GM06990 (cell line): ENCODE measurements at regions not wholly inside any gene's neighbourhood (a gene's known extent, or its start where the extent isn't known, plus 50 kb on each side); places are given as distances from the start of the nearest gene placed in this dataset.

Source experiments
- DNase-seq: peaks from one replicate; pipeline ENCODE4 v3.0.0-alpha.2; 2011; ENCODE audit not compliant: insufficient read length; ENCODE audit errors: extremely low read depth
- H3K27me3 ChIP-seq: replicated peaks from 2 replicates; pipeline ENCODE4 v1.6.0; 2011; ENCODE audit warnings: low read length; ENCODE audit not compliant: control insufficient read depth, insufficient read depth
- H3K36me3 ChIP-seq: 2 replicates; pipeline ENCODE4 v1.5.1; 2011; ENCODE audit warnings: low read length; ENCODE audit not compliant: control insufficient read depth, insufficient read depth
- H3K4me3 ChIP-seq: replicated peaks from 2 replicates; pipeline ENCODE4 v1.5.1; 2011; ENCODE audit warnings: low read depth, mild to moderate bottlenecking, control low read depth, low read length
- TF ChIP-seq, protein P1 (sequence below): IDR thresholded peaks from 2 replicates; pipeline ENCODE4 v1.5.1; 2011; ENCODE audit warnings: low read length, control low read depth, mild to moderate bottlenecking, inconsistent platforms; ENCODE audit not compliant: insufficient read depth, poor library complexity, severe bottlenecking

DNA sequence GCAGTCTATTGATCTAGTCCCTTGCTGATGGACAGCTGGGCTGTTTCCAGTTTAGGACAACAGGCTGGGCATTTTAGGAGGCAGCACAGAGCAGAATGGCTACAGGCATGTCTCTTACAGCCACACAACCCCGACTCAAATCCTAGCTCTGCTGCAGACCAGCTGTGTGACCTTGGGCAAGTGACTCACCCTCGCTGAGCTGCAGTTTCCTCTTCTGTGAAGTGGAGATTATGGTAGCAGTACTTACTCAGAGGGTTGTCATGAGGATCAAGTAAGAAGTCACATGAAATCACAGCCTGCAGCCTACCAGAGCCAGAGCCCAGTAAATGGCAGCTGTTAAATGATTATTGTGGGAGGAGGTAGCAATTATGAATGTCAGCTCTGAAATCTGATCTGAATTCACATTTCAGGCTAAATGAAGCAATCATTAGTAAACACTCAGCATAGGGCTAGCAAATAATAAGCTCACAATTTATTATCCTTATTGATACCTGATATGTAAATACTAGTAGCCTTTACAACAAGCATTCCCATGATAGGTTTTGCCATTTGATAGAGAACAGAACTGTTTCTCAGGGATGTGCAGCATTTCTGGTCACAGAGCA, 58.9 kb downstream of the MYEOV start:
- TF ChIP-seq, protein P1, sequence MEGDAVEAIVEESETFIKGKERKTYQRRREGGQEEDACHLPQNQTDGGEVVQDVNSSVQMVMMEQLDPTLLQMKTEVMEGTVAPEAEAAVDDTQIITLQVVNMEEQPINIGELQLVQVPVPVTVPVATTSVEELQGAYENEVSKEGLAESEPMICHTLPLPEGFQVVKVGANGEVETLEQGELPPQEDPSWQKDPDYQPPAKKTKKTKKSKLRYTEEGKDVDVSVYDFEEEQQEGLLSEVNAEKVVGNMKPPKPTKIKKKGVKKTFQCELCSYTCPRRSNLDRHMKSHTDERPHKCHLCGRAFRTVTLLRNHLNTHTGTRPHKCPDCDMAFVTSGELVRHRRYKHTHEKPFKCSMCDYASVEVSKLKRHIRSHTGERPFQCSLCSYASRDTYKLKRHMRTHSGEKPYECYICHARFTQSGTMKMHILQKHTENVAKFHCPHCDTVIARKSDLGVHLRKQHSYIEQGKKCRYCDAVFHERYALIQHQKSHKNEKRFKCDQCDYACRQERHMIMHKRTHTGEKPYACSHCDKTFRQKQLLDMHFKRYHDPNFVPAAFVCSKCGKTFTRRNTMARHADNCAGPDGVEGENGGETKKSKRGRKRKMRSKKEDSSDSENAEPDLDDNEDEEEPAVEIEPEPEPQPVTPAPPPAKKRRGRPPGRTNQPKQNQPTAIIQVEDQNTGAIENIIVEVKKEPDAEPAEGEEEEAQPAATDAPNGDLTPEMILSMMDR = no peak
- no peaks in the 10 kb centered on the region for H3K36me3 ChIP-seq
- H3K4me3 ChIP-seq = no peak overlapping the region
- H3K27me3 ChIP-seq = no peaks in the 10 kb centered on the region; the same call in 1 of the 2 replicates
- DNase-seq = no peak

DNA sequence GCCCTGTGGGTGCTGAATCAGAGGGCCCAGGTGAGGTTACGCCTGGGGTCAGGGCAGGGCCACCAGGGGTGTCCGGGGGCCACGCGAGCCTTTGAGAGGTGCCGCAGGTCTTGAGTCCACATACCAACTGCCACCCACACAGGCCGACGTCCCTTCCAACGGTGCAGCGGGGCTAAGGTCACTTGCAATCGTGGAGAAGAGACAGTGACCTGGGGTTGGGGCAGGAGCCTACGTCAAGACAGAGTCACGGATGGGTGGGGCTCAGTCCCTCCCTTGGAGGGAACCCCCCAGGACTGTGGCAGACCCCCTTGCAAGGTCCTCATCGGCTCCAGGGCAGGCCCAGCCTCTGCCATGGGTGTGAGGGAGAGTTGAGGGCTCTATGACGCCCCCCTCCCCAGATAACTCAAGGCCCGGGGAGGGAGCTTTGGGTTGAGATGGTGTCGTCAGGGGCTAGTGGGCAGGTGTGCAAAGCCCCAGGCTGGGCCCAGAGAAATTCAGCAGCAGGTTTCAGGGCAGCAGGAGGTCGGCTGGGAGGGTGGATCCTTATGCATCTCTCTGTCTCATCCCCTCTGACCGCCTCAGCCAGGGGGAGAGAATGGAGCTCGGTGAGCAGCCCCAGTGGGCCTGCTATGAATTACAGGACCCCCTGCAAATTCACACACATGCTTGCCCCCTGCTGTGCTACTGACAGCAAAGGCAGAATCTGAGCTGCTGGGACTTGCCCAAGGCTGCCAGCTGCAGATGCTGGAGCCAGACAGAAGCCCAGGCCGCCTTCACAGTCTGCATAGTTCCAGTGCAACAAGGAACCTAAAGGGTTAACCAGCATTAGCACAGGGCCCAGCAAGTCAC, 60.0 kb downstream of the MYEOV start:
- TF ChIP-seq, protein P1 = no peak
- Histone ChIP-seq H3K36me3 (no peaks in the 10 kb centered on the region), H3K4me3 (no peak overlapping the region), H3K27me3 (no peaks in the 10 kb centered on the region; the same call in 1 of the 2 replicates)
- no peak for DNase-seq

DNA sequence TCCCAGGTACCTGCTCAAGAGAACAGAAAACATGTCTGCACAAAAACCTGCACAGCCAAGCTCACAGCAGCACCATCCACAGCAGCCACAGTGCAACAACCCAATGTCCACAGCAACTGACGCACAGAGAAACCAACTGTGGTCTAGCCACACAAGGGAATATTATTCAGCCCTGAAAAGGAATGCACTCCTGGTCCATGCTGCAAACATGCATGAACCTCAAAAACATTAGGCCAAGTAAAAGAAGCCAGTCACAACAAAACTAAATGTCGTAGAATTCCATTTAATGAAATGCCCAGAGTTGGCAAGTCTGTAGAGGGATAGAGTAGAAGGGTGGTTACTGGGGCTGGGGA, 60.6 kb downstream of the MYEOV start:
- DNase-seq = no peak
- H3K27me3 ChIP-seq = no peaks in the 10 kb centered on the region; the same call in 1 of the 2 replicates
- no peaks in the 10 kb centered on the region for H3K36me3 ChIP-seq
- TF ChIP-seq, protein P1 = no peak
- H3K4me3 ChIP-seq = no peak overlapping the region

DNA sequence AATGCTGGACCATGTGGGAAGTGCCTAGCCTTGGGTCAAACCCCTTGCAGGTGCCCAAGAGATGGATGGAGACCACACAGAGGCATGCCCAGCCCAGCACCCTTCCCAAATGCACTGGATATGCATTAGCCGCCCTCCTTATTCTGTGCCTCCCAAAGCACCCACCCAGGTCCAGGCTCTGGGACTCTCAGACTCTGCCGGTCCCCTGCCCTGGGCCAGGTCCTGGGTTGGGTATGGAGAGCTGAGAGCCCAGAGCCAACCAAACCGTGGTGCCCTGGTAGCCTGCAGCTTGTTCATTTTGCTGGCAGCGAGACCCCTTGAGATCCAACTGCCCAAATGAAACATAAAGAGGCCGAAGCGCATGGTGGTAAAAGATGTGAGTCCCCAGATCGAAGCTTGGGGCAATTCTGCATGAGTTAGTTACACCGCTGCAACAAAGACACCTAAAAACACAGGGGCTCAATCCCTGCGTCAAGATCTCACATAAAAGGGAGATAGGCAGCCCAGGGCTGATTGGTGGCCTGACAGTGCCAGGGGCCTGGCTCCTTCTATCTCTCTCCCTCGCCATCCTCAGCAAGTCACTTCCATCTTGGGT, 61.5 kb downstream of the MYEOV start:
- no peaks in the 10 kb centered on the region for H3K36me3 ChIP-seq
- no peaks in the 10 kb centered on the region; the same call in 1 of the 2 replicates for H3K27me3 ChIP-seq
- TF ChIP-seq, protein P1 = no peak
- no peak overlapping the region for H3K4me3 ChIP-seq
- DNase-seq = no peak

DNA sequence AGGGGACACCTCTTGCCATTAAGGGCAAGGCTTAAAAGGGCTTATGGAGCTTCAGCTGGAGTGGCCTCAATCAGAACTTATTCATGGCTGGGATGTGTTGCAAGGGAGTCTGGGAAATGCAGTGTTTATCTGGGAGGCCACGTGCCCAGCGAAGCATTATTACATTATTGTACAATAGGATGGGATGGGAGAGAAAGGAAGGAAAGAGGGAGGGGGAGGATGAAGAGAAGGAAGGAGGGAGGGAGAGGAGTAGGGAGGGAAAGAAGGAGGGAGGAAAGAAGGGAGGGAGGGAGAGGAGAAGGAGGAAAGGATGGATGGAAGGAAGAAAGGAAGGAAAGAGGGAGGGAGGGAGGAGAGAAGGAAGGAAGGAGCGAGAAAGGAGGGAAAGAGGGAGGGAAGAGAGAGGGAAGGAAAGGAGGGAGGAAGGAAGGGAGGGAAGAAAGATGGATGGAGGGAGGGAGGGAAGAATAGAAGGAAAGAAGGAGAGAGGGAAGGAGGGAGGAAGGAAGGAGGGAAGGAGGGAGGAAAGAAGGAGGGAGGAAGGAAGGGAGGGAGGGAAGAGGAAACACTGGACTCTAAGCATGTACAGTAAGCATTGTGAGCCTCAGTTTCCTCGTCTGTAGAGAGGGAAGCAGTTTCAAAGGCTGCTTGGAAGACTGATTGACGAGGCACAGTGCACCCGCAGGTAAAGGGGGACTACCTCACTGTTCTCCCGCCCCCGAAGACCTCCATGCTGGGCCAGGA, 62.2 kb downstream of the MYEOV start:
- Histone ChIP-seq H3K27me3 (no peaks in the 10 kb centered on the region; the same call in 1 of the 2 replicates), H3K4me3 (no peak overlapping the region), H3K36me3 (no peaks in the 10 kb centered on the region)
- TF ChIP-seq, protein P1 = no peak
- DNase-seq = no peak
